CD4-positive, alpha-beta T cell treated with Interleukin-6 for 4 hours (primary cell): ENCODE measurements at regions not wholly inside any gene's neighbourhood (a gene's known extent, or its start where the extent isn't known, plus 50 kb on each side); places are given as distances from the start of the nearest gene placed in this dataset.

ENCODE experiments used
- DNase-seq: peaks from one replicate; pipeline ENCODE4 v3.0.0-alpha.2; 2020; ENCODE audit warnings: mixed read lengths

GRCh38 chr1:208421486-208421885, 177.3 kb upstream of the PLXNA2 start:
- no peak for DNase-seq

- DNase-seq = no peak
These were observed 179.3 kb upstream of the PLXNA2 start for GRCh38 chr1:208423526-208423925.

- no peak for DNase-seq
These were observed 180.9 kb upstream of the PLXNA2 start for GRCh38 chr1:208425096-208425495.

GRCh38 chr1:208430220-208430619, 186.0 kb upstream of the PLXNA2 start:
- DNase-seq = no peak

- DNase-seq = no peak
These were observed 187.5 kb upstream of the PLXNA2 start for GRCh38 chr1:208431721-208432120.

- no peak for DNase-seq
These were observed 188.2 kb upstream of the PLXNA2 start for GRCh38 chr1:208432346-208432745.

- DNase-seq = no peak
These were observed 188.9 kb upstream of the PLXNA2 start for GRCh38 chr1:208433086-208433485.

- DNase-seq = no peak
These were observed 189.8 kb upstream of the PLXNA2 start for GRCh38 chr1:208433971-208434370.

GRCh38 chr1:208437401-208437800, 193.2 kb upstream of the PLXNA2 start:
- DNase-seq = no peak

GRCh38 chr1:208438112-208438699, 194.0 kb upstream of the PLXNA2 start:
- DNase-seq = no peak

- no peak for DNase-seq
These were observed 201.6 kb upstream of the PLXNA2 start for GRCh38 chr1:208445758-208446203.

GRCh38 chr1:208446271-208446691, 202.1 kb upstream of the PLXNA2 start:
- no peak for DNase-seq

GRCh38 chr1:208448425-208448824, 204.2 kb upstream of the PLXNA2 start:
- DNase-seq = no peak

GRCh38 chr1:208449951-208450350, 205.8 kb upstream of the PLXNA2 start:
- DNase-seq = no peak

- no peak for DNase-seq
These were observed 206.8 kb upstream of the PLXNA2 start for GRCh38 chr1:208450958-208451357.

- DNase-seq = no peak
These were observed 211.6 kb upstream of the PLXNA2 start for GRCh38 chr1:208455821-208456220.

- DNase-seq = no peak
These were observed 212.3 kb upstream of the PLXNA2 start for GRCh38 chr1:208456487-208456886.

- DNase-seq = no peak
These were observed 216.6 kb upstream of the PLXNA2 start for GRCh38 chr1:208460823-208461222.

- no peak for DNase-seq
These were observed 217.5 kb upstream of the PLXNA2 start for GRCh38 chr1:208461680-208462079.

- no peak for DNase-seq
These were observed 218.6 kb upstream of the PLXNA2 start for GRCh38 chr1:208462761-208463160.

GRCh38 chr1:208465266-208465665, 221.1 kb upstream of the PLXNA2 start:
- DNase-seq = no peak

GRCh38 chr1:208465786-208466590, 221.8 kb upstream of the PLXNA2 start:
- no peak for DNase-seq

- DNase-seq = no peak
These were observed 223.1 kb upstream of the PLXNA2 start for GRCh38 chr1:208467151-208467780.

- no peak for DNase-seq
These were observed 231.3 kb upstream of the PLXNA2 start for GRCh38 chr1:208475449-208475848.
